RCC 7860 (cell line): ENCODE measurements at regions not wholly inside any gene's neighbourhood (a gene's known extent, or its start where the extent isn't known, plus 50 kb on each side); places are given as distances from the start of the nearest gene placed in this dataset.
A peak's percentile ranks its signal among the peaks of the same experiment; 100 is the strongest.

ENCODE experiments used
- DNase-seq: peaks from one replicate; pipeline ENCODE4 v3.0.0-alpha.2; 2015; ENCODE audit warnings: low spot score
- FAIRE-seq: peaks from 2 replicates; lab custom pipeline; 2012; peaks lifted over from hg19 to GRCh38; lab: Jason Lieb, UNC

GRCh38 chrX:148354916-148355315, 145.5 kb upstream of the AFF2 start:
- FAIRE-seq (no peak), DNase-seq (no peak)

- FAIRE-seq (no peak), DNase-seq (no peak)
Observed at GRCh38 chrX:148361641-148362040, 138.8 kb upstream of the AFF2 start.

GRCh38 chrX:148363471-148364235, 136.8 kb upstream of the AFF2 start:
- DNase-seq (no peak), FAIRE-seq (no peak)

- FAIRE-seq (no peak), DNase-seq (no peak)
Observed at GRCh38 chrX:148365233-148365632, 135.2 kb upstream of the AFF2 start.

GRCh38 chrX:148371291-148371690, 129.1 kb upstream of the AFF2 start:
- no peak for FAIRE-seq

GRCh38 chrX:148372925-148373324, 127.5 kb upstream of the AFF2 start:
- FAIRE-seq (no peak), DNase-seq (no peak)

More at GRCh38 chrX:148371291-148371690, 129.1 kb upstream of the AFF2 start:
- DNase-seq: no peak

GRCh38 chrX:148376342-148376741, 124.1 kb upstream of the AFF2 start:
- DNase-seq (no peak), FAIRE-seq (no peak)

GRCh38 chrX:148380107-148380506, 120.3 kb upstream of the AFF2 start:
- no peak for FAIRE-seq
- no peak for DNase-seq

GRCh38 chrX:148380650-148381561, 119.5 kb upstream of the AFF2 start:
- FAIRE-seq (peak; percentile 49), DNase-seq (peak; percentile 67)

- FAIRE-seq (no peak), DNase-seq (no peak)
Observed at GRCh38 chrX:148381603-148382002, 118.8 kb upstream of the AFF2 start.

- FAIRE-seq (no peak), DNase-seq (no peak)
Observed at GRCh38 chrX:148382983-148383382, 117.4 kb upstream of the AFF2 start.

- FAIRE-seq (no peak), DNase-seq (no peak)
Observed at GRCh38 chrX:148385471-148385870, 114.9 kb upstream of the AFF2 start.

- DNase-seq (no peak), FAIRE-seq (no peak)
Observed at GRCh38 chrX:148389629-148390028, 110.8 kb upstream of the AFF2 start.

GRCh38 chrX:148412006-148412405, 88.4 kb upstream of the AFF2 start:
- DNase-seq: no peak
- no peak for FAIRE-seq

GRCh38 chrX:148416142-148416541, 84.3 kb upstream of the AFF2 start:
- DNase-seq (no peak), FAIRE-seq (no peak)

GRCh38 chrX:148416931-148417330, 83.5 kb upstream of the AFF2 start:
- peak; percentile 35 for DNase-seq
- no peak for FAIRE-seq

GRCh38 chrX:148417934-148418333, 82.5 kb upstream of the AFF2 start:
- DNase-seq (peak; percentile 15), FAIRE-seq (no peak)

- DNase-seq (no peak), FAIRE-seq (no peak)
Observed at GRCh38 chrX:148422526-148422925, 77.9 kb upstream of the AFF2 start.

- no peak for FAIRE-seq
- DNase-seq: no peak
Observed at GRCh38 chrX:148424570-148424969, 75.8 kb upstream of the AFF2 start.

GRCh38 chrX:148426467-148426866, 74.0 kb upstream of the AFF2 start:
- FAIRE-seq (no peak), DNase-seq (no peak)

GRCh38 chrX:148441387-148441786, 59.0 kb upstream of the AFF2 start:
- DNase-seq: no peak
- FAIRE-seq: no peak

- FAIRE-seq (no peak), DNase-seq (no peak)
Observed at GRCh38 chrX:148443216-148443615, 57.2 kb upstream of the AFF2 start.
